Keratinocyte (primary cell): ENCODE measurements at regions not wholly inside any gene's neighbourhood (a gene's known extent, or its start where the extent isn't known, plus 50 kb on each side); places are given as distances from the start of the nearest gene placed in this dataset.

ENCODE experiments used
- DNase-seq: peaks from one replicate; pipeline ENCODE4 v3.0.0-alpha.2; 2011; ENCODE audit warnings: low read depth, missing footprints, low spot score
- FAIRE-seq: peaks from 2 replicates; lab custom pipeline; 2011; peaks lifted over from hg19 to GRCh38; lab: Jason Lieb, UNC
- H2AFZ ChIP-seq: 2 replicates; pipeline ENCODE4 v1.6.0; 2012; ENCODE audit warnings: low read length, control low read depth, inconsistent platforms; ENCODE audit not compliant: control insufficient read depth
- H3K27ac ChIP-seq: 2 replicates; pipeline ENCODE4 v1.5.1; 2011; ENCODE audit warnings: low read length; ENCODE audit not compliant: control insufficient read depth, insufficient read depth
- H3K27me3 ChIP-seq: 3 replicates; pipeline ENCODE4 v1.6.0; 2011; ENCODE audit warnings: low read length; ENCODE audit not compliant: control insufficient read depth, insufficient read depth; ENCODE audit errors: extremely low read depth
- H3K36me3 ChIP-seq, 2 experiments: 2 replicates in 1 of 2; 3 replicates in 1 of 2; pipeline ENCODE4 v1.5.1; 2011; ENCODE audit warnings: low read length in 2 of 2, mild to moderate bottlenecking in 1 of 2; ENCODE audit not compliant: control insufficient read depth in 2 of 2, insufficient read depth in 2 of 2; ENCODE audit errors: extremely low read depth in 1 of 2
- H3K4me1 ChIP-seq: 3 replicates; pipeline ENCODE4 v1.5.1; 2011; ENCODE audit warnings: low read length; ENCODE audit not compliant: control insufficient read depth, insufficient read depth; ENCODE audit errors: extremely low read depth
- H3K4me2 ChIP-seq: 3 replicates; pipeline ENCODE4 v1.6.0; 2011; ENCODE audit warnings: low read depth, low read length; ENCODE audit not compliant: control insufficient read depth, insufficient read depth; ENCODE audit errors: extremely low read depth
- H3K4me3 ChIP-seq, 3 experiments: fragments of 200-600 bp in 1 of 3; sonication (generic) in 1 of 3; 2 replicates in 2 of 3; 3 replicates in 1 of 3; pipeline ENCODE4 v1.5.1; 2011 to 2016; ENCODE audit warnings: low read length in 3 of 3, mild to moderate bottlenecking in 3 of 3, control low read depth in 2 of 3, inconsistent platforms in 1 of 3, low read depth in 1 of 3, mixed read lengths in 1 of 3, mixed run types in 1 of 3, moderate library complexity in 1 of 3; ENCODE audit not compliant: control insufficient read depth in 2 of 3, insufficient read depth in 2 of 3; ENCODE audit errors: extremely low read depth in 1 of 3
- H3K79me2 ChIP-seq: 2 replicates; pipeline ENCODE4 v1.6.0; 2012; ENCODE audit warnings: low read length; ENCODE audit not compliant: control insufficient read depth, insufficient read depth
- H3K9ac ChIP-seq: 3 replicates; pipeline ENCODE4 v1.6.0; 2011; ENCODE audit warnings: low read length; ENCODE audit not compliant: control insufficient read depth, insufficient read depth; ENCODE audit errors: extremely low read depth
- H3K9me1 ChIP-seq: 3 replicates; pipeline ENCODE4 v1.6.0; 2011; ENCODE audit warnings: low read length; ENCODE audit not compliant: control insufficient read depth, insufficient read depth; ENCODE audit errors: extremely low read depth
- H3K9me3 ChIP-seq: 2 replicates; pipeline ENCODE4 v1.5.1; 2012; ENCODE audit warnings: low read depth, low read length; ENCODE audit not compliant: control insufficient read depth
- H4K20me1 ChIP-seq: 3 replicates; pipeline ENCODE4 v1.6.0; 2011; ENCODE audit warnings: low read length; ENCODE audit not compliant: control insufficient read depth, insufficient read depth; ENCODE audit errors: extremely low read depth
- CTCF ChIP-seq, 3 experiments: IDR thresholded peaks in 1 of 3; conservative IDR thresholded peaks in 1 of 3; optimal IDR thresholded peaks in 1 of 3; 2 replicates in 2 of 3; 3 replicates in 1 of 3; pipeline versions ENCODE3 to v1.5.1; 2011; ENCODE audit warnings: low read length in 3 of 3, mild to moderate bottlenecking in 3 of 3, moderate library complexity in 2 of 3, control low read depth in 1 of 3, inconsistent platforms in 1 of 3; ENCODE audit not compliant: insufficient read depth in 2 of 3; ENCODE audit errors: extremely low read depth in 1 of 3
- EZH2 ChIP-seq: IDR thresholded peaks from one replicate; pipeline ENCODE4 v1.6.1; 2012; ENCODE audit warnings: inconsistent platforms, mild to moderate bottlenecking, low read length, moderate library complexity
- dilution Hi-C: fragments of 300-500 bp; cut with MboI; formaldehyde crosslinking; loops from one replicate; pipeline ENCODE4 v1.7.0; 2020; ENCODE audit warnings: low sequenced_read_pairs; ENCODE audit not compliant: extremely low pct_ligation_motif_present

DNA sequence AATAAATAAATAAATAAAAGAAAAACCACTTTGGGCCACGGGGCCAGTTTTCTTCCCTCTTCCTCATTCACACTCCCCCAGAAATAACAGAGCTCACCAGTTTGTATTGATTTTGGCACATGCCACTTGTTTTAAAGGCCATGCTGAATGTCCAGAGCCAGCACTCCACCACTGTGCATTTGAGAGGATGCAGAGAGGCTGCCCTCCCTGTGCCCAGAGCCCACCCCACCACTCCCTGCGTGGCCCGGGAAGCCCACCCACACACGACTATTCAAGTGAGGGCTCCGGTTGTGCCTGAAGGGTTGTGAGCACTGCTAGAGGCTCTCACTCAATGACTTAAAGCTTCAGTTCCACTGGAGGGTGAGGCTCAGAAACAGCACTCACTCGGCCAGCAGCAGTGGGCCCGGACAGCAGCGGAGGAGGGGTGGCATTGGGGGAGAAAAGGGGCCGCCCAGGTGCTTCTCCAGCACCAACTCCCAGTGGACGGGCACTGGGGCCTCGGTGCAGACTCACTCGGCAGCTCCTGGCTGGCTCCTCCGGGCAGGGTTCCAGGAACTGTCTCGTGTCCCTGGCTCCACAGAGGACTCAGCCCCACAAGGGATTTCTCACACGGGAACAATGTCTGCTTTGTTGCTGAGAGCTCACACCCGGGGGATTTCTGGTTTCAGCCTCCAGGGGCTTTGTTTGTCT is 112.7 kb downstream of the SHANK2 start:
- Histone ChIP-seq H3K9ac (no peak overlapping the region), H4K20me1 (no peaks in the 10 kb centered on the region), H3K36me3 (no peaks in the 10 kb centered on the region), H3K4me2 (no peak overlapping the region), H3K9me1 (no peaks in the 10 kb centered on the region), H3K9me3 (no peaks in the 10 kb centered on the region), H3K27me3 (peaks cover 8% of the 10 kb centered on the region), H3K79me2 (no peaks in the 10 kb centered on the region), H3K4me3 (no peak overlapping the region), H2AFZ (no peak overlapping the region), H3K27ac (no peak overlapping the region), H3K4me1 (no peaks in the 10 kb centered on the region)
- no peak for DNase-seq
- TF ChIP-seq CTCF (optimal IDR thresholded peaks at IDR 0.05 in 1 of 3, IDR thresholded peaks at IDR 0.05 in 1 of 3, conservative IDR thresholded peaks at IDR 0.05 in 1 of 3; ENCODE audit: extremely low read depth in 1 of 3, insufficient read depth in 2 of 3, low read length in 3 of 3) (no peak), EZH2 (no peak)
- FAIRE-seq = no peak
- dilution Hi-C loops = no loop called here

GRCh38 chr11:71138737-71139425 is 113.5 kb downstream of the SHANK2 start:
- H3K36me3 ChIP-seq = no peaks in the 10 kb centered on the region
- no peaks in the 10 kb centered on the region for H3K79me2 ChIP-seq
- H3K4me3 ChIP-seq = no peak overlapping the region
- H3K27ac ChIP-seq = no peak overlapping the region
- H2AFZ ChIP-seq = no peak overlapping the region
- H3K4me1 ChIP-seq = no peaks in the 10 kb centered on the region
- DNase-seq (no peak), FAIRE-seq (no peak)
- dilution Hi-C loops = no loop called here
- TF ChIP-seq EZH2 (no peak), CTCF (optimal IDR thresholded peaks at IDR 0.05 in 1 of 3, IDR thresholded peaks at IDR 0.05 in 1 of 3, conservative IDR thresholded peaks at IDR 0.05 in 1 of 3; ENCODE audit: extremely low read depth in 1 of 3, insufficient read depth in 2 of 3, low read length in 3 of 3) (no peak)
- no peak overlapping the region for H3K9ac ChIP-seq
- no peaks in the 10 kb centered on the region for H3K9me3 ChIP-seq
- H3K4me2 ChIP-seq = no peak overlapping the region
- H3K9me1 ChIP-seq = no peaks in the 10 kb centered on the region
- H3K27me3 ChIP-seq = peaks cover 8% of the 10 kb centered on the region
- H4K20me1 ChIP-seq = no peaks in the 10 kb centered on the region
